ENCODE measurements at regions not wholly inside any gene's neighbourhood (a gene's known extent, or its start where the extent isn't known, plus 50 kb on each side); places are given as distances from the start of the nearest gene placed in this dataset.

DNA sequence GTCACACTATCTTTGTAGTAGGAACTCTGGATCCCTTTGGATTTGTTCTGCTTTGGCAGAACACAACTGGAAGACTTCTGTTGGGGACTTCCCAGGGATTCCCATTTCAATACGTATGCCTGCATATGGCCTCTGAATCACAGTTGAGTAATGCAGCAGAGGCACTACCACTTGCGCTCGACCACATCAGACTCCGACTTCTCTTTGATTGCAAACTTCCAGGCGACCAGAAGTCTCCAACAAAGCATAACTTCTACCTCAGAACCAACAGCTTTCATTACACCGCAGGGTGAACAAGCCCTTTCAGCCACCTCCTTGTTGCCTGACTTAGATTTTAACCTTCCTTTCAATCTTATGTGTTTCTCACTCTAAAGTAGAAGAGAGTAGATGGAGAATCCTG lies 924.4 kb downstream of the IGSF11 start:
- TF ChIP-seq, protein P1, sequence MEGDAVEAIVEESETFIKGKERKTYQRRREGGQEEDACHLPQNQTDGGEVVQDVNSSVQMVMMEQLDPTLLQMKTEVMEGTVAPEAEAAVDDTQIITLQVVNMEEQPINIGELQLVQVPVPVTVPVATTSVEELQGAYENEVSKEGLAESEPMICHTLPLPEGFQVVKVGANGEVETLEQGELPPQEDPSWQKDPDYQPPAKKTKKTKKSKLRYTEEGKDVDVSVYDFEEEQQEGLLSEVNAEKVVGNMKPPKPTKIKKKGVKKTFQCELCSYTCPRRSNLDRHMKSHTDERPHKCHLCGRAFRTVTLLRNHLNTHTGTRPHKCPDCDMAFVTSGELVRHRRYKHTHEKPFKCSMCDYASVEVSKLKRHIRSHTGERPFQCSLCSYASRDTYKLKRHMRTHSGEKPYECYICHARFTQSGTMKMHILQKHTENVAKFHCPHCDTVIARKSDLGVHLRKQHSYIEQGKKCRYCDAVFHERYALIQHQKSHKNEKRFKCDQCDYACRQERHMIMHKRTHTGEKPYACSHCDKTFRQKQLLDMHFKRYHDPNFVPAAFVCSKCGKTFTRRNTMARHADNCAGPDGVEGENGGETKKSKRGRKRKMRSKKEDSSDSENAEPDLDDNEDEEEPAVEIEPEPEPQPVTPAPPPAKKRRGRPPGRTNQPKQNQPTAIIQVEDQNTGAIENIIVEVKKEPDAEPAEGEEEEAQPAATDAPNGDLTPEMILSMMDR (conservative IDR thresholded peaks at IDR 0.05; ENCODE audit: low read depth, low read length): no peak
- no peak overlapping the region for H3K4me3 ChIP-seq (ENCODE audit: low read depth, low read length)
- DNase-seq (ENCODE audit: low read depth): no peak

DNA sequence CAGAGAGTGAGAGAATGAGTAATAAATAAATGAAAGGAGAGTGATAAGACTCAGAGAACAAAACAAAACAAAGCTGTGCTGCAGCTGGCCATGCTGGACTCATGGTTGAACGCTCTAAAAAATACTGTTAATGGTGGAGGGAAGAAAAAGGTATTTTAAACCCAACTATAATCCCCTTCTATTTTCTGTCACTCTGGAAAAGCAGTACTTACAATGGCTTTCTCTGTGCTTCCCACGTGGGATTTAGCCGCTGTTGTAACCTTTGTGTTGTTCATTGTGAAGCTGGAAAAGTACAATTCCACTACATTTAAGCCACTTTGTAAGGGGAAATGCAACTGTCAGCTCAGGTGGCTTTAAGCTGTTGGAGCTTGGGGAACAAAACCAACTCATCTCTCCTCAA lies 917.7 kb downstream of the IGSF11 start:
- no peak overlapping the region for H3K4me3 ChIP-seq (ENCODE audit: low read depth, low read length)
- no peak for DNase-seq (ENCODE audit: low read depth)
- TF ChIP-seq, protein P1 (conservative IDR thresholded peaks at IDR 0.05; ENCODE audit: low read depth, low read length): no peak

DNA sequence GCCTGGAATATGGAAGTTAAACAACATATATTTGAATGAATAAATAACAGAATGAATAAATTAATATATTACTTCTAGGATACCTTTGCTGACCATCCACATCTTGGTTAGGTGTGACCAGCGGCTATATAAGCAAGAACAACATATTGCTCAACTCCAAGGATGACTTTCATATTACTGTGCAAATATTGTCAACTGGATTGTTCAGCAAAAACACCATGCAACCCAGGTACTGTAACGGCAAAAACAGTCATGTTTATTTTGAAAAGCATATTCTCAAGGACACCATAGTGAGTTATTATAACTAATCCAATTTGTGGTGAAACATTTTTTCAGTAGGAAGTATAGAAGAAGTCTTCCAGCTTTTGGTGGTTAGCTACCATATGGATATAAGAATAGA lies 907.9 kb downstream of the IGSF11 start:
- TF ChIP-seq, protein P1 (conservative IDR thresholded peaks at IDR 0.05; ENCODE audit: low read depth, low read length): no peak
- DNase-seq (ENCODE audit: low read depth): no peak
- no peak overlapping the region for H3K4me3 ChIP-seq (ENCODE audit: low read depth, low read length)

DNA sequence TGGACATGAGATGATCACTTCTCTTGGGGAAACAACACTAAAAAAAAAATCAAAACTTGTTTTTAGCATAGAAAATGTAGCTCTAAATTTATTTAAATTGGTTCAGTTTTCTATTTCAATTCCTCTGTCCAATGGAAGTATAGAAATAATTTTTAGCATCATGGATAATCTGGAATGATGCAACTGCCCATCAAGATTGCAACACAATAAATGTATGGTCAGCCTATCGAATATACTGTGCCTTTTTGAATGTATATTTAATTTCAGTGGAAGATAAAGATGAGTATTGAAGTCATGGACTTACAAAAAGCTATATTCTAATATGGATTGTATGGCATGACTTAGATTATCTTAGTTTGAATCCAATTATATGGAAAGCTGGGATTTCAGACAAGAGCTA lies 906.7 kb downstream of the IGSF11 start:
- H3K4me3 ChIP-seq (ENCODE audit: low read depth, low read length): no peak overlapping the region

DNA sequence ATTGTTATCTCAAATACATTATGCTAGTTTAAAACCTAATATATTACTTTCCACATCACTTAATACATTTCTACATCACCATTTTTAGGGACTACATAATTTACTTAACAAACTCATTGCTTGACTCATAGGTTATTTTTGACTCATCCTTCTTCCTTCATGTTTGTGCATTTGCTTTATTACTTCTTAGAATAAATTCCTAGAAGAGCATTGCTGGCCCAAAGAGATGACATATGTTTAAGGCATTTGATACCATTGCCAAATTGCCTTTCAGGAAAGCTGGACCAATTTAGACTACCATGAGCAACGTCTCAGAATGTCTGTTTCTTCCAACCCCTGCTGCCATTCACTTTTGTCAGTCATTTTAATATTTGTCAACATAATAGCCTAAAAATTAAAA lies 905.8 kb downstream of the IGSF11 start:
- no peak for DNase-seq (ENCODE audit: low read depth)
- no peak overlapping the region for H3K4me3 ChIP-seq (ENCODE audit: low read depth, low read length)
- TF ChIP-seq, protein P1 (conservative IDR thresholded peaks at IDR 0.05; ENCODE audit: low read depth, low read length): no peak

More for the DNA sequence above, 906.7 kb downstream of the IGSF11 start:
- TF ChIP-seq, protein P1 (conservative IDR thresholded peaks at IDR 0.05; ENCODE audit: low read depth, low read length): no peak
- DNase-seq (ENCODE audit: low read depth): no peak

DNA sequence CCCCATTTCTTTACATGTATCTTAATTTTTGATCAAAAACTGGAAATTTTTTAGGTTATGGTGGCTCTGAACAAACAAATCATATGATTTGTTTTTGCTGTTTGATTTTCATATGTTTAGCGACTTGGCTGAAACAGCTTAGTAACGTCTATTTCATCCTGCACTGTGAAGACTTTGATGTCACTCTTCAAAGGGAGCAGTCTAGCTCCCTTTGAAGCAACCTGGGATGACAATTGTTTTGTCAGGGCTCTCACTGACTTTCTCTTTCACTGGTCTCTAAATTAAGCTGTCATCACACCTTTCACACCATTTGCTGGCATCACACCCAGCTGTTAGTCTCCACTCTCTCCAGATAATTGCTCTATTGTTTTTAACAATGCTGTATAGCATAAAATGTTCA lies 896.9 kb downstream of the IGSF11 start:
- TF ChIP-seq, protein P1 (conservative IDR thresholded peaks at IDR 0.05; ENCODE audit: low read depth, low read length): no peak
- no peak overlapping the region for H3K4me3 ChIP-seq (ENCODE audit: low read depth, low read length)
- no peak for DNase-seq (ENCODE audit: low read depth)

DNA sequence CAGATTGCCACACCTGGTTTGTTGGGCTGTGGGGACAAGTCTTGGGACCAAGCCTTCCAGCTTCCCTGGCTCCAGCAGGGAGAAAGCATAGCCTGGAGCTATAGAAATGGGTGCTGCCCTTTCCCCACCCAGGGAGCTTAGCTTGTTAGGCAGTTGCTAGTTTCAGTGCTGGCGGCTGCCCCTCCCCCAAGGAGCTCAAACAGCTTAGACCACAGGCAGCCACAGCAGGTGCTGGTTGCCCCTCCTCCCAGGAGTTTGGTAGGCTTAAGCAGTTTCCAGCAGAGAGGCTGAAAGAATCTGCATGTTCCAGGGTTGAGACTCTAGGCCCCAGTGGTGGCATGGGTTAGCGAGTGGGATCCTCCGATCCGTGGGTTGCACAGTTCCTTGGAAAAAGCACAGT lies 889.7 kb downstream of the IGSF11 start:
- DNase-seq (ENCODE audit: low read depth): no peak
- TF ChIP-seq, protein P1 (conservative IDR thresholded peaks at IDR 0.05; ENCODE audit: low read depth, low read length): no peak
- no peak overlapping the region for H3K4me3 ChIP-seq (ENCODE audit: low read depth, low read length)

Measured in epithelial cell of proximal tubule (primary cell).